Heart left ventricle (tissue), 16 donors: ENCODE measurements at regions not wholly inside any gene's neighbourhood (a gene's known extent, or its start where the extent isn't known, plus 50 kb on each side); places are given as distances from the start of the nearest gene placed in this dataset.

ENCODE experiments used
- ATAC-seq, 4 donors: fragments of 200-7000 bp; cut with Tn5 transposase; one replicate each; pipeline ENCODE4 v1.9.1; 2020 to 2022; ENCODE audit warnings: moderate library complexity in 4 of 4, mild to moderate bottlenecking in 3 of 4, moderate number of reproducible peaks in 1 of 4
- DNase-seq, 5 donors: peaks; one replicate each; pipeline ENCODE4 v3.0.0-alpha.2; 2020
- H3K27ac ChIP-seq, 12 donors: fragments of 200-600 bp; sonication (generic) in 4 of 12; one replicate each; pipeline versions ENCODE4 v1.5.0 to v1.8.0; 2016 to 2022; ENCODE audit warnings: mild to moderate bottlenecking in 2 of 12
- H3K27me3 ChIP-seq, 9 donors: fragments of 200-600 bp; sonication (generic) in 2 of 9; one replicate each; pipeline versions ENCODE4 v1.5.1 to v1.8.0; 2016 to 2022; ENCODE audit warnings: mild to moderate bottlenecking in 3 of 9
- H3K36me3 ChIP-seq, 9 donors: fragments of 200-600 bp; sonication (generic) in 2 of 9; one replicate each; pipeline versions ENCODE4 v1.5.0 to v1.8.0; 2018 to 2022; ENCODE audit warnings: mild to moderate bottlenecking in 2 of 9
- H3K4me1 ChIP-seq, 12 donors: fragments of 200-600 bp; sonication (generic) in 4 of 12; one replicate each; pipeline versions ENCODE4 v1.5.0 to v1.8.0; 2016 to 2022; ENCODE audit warnings: mild to moderate bottlenecking in 3 of 12
- H3K4me3 ChIP-seq, 12 donors: fragments of 200-600 bp; sonication (generic) in 4 of 12; one replicate each; pipeline versions ENCODE4 v1.5.0 to v1.8.0; 2017 to 2022; ENCODE audit warnings: mild to moderate bottlenecking in 9 of 12, moderate library complexity in 4 of 12
- H3K9me3 ChIP-seq, 12 donors: fragments of 200-600 bp; sonication (generic) in 4 of 12; one replicate each; pipeline versions ENCODE4 v1.5.0 to v1.8.0; 2016 to 2022; ENCODE audit warnings: mild to moderate bottlenecking in 1 of 12
- POLR2A ChIP-seq, 2 donors: fragments of 450-650 bp; IDR thresholded peaks; one replicate each; pipeline ENCODE4 v1.6.1; 2017; ENCODE audit warnings: antibody characterized with exemption in 2 of 2, mild to moderate bottlenecking in 2 of 2, moderate library complexity in 2 of 2
- WGBS, 4 donors: extraction: QIAGEN DNeasy Blood & Tissue Kit in 2 of 4; methylation state at CpG; one replicate each; pipeline versions ENCODE4 v1.1.5 to v1.1.7; 2013 to 2018; 5-methylcytosine and 5-hydroxymethylcytosine counted together
- intact Hi-C, 10 donors: fragments of 100-400 bp; cut with DNase I; formaldehyde crosslinking; loops; one replicate each; pipeline versions ENCODE4 v1.11.1 to v1.14.2; 2022
- TF ChIP-seq, protein P1 (sequence below), 12 donors: fragments of 200-600 bp; sonication (generic) in 4 of 12; IDR thresholded peaks; one replicate each; pipeline versions ENCODE4 v1.5.0 to v1.8.0; 2018 to 2022; ENCODE audit warnings: antibody characterized with exemption in 12 of 12, mild to moderate bottlenecking in 5 of 12
- donor health status: ischemic (EF 13 %, LVEDD 7.1; RV severe dilation, severe dysfunction).
- donor health status: healthy with polysubstance abuse.
- donor health status: DM: no; HTN: yes; CAD: no.
- donor health status: DM: no; HTN: no; CAD: no.
- donor health status: ischemic (EF 25% LVEDD 6.9; RV normal size, moderate dysfunction).
- donor health status: ischemic (EF 25% LVEDD 5.7; RV mildly dilated, moderate dysfunction).
- donor health status: healthy.
- donor health status: DM: yes; HTN: yes; CAD: no.
- donor health status: ischemic (EF 35%, LVEDD 5.7; RV mildly dilated, moderate dysfunction).
- donor health status: nonischemic (EF 11% LVEDD 7.7; RV severe dilation, severe dysfunction).
- donor health status: DM: yes; HTN: yes; CAD: no.
- donor health status: PGD.
- donor health status: ischemic (EF 29% LVEDD 5.4; RV normal size, mild dysfunction).
- donor health status: nonischemic (EF 23%, LVEDD 6.1; RV moderate dilation, normal function).

DNA sequence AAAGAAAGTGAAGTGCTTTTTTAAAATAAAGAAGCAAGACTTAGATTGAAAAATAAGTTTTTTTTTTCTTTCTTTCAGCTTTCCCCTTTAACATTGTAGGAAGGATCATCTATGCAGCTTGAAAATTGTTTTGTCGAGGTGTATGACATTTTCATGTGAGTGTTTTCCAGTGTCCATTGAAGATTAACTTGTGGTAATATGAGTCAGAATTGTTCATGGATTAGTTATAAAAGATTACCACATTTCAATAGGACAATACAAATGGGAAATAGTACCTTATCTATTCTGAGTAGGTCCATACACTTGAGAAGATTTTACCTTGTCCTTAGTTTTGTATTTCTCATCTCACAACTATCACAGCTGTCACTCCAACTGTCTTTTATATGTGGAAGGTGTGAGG, 1234.7 kb downstream of the NSUN3 start:
- ATAC-seq (no peak), DNase-seq (no peak)
- intact Hi-C loops = no loop called here
- Histone ChIP-seq H3K4me1 (no peaks in the 10 kb centered on the region), H3K9me3 (no peaks in the 10 kb centered on the region), H3K27me3 (no peaks in the 10 kb centered on the region), H3K27ac (no peak overlapping the region), H3K36me3 (no peaks in the 10 kb centered on the region), H3K4me3 (no peak overlapping the region)
- TF ChIP-seq POLR2A (IDR thresholded peaks at IDR 0.05) = no peak
- TF ChIP-seq, protein P1, sequence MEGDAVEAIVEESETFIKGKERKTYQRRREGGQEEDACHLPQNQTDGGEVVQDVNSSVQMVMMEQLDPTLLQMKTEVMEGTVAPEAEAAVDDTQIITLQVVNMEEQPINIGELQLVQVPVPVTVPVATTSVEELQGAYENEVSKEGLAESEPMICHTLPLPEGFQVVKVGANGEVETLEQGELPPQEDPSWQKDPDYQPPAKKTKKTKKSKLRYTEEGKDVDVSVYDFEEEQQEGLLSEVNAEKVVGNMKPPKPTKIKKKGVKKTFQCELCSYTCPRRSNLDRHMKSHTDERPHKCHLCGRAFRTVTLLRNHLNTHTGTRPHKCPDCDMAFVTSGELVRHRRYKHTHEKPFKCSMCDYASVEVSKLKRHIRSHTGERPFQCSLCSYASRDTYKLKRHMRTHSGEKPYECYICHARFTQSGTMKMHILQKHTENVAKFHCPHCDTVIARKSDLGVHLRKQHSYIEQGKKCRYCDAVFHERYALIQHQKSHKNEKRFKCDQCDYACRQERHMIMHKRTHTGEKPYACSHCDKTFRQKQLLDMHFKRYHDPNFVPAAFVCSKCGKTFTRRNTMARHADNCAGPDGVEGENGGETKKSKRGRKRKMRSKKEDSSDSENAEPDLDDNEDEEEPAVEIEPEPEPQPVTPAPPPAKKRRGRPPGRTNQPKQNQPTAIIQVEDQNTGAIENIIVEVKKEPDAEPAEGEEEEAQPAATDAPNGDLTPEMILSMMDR (IDR thresholded peaks at IDR 0.05) = no peak
- WGBS, 4 donors = 77 to 89% (median 81%) methylated on average over 1 of the region's 1 CpG

DNA sequence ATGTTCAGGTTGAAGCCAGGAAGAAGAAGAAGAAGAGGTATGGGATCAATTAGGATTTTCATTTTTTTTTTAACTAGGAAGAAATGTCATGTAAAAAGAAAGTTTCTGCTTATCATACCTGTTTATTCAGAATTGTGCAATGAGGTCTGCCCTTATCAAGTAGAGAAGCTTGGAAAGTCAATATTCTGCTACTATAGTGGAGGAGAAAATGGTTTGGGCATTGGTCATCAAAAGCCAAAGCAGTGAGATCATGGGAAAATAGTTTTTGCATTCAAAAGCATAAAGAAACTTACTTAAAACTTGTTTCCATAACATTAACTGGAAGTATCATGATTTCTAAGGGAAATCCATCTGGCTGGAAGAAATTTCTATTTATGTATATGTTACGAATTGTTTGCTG, 1239.2 kb downstream of the NSUN3 start:
- no peak for DNase-seq
- ATAC-seq = no peak
- intact Hi-C loops = no loop called here
- Histone ChIP-seq H3K27ac (no peak overlapping the region), H3K9me3 (no peaks in the 10 kb centered on the region), H3K4me3 (no peak overlapping the region), H3K27me3 (no peaks in the 10 kb centered on the region), H3K36me3 (no peaks in the 10 kb centered on the region), H3K4me1 (no peaks in the 10 kb centered on the region)
- 46 to 71% (median 53%) methylated on average over 1 of the region's 1 CpG for WGBS, 4 donors
- no peak for TF ChIP-seq POLR2A (IDR thresholded peaks at IDR 0.05)
- TF ChIP-seq, protein P1 (IDR thresholded peaks at IDR 0.05) = no peak

DNA sequence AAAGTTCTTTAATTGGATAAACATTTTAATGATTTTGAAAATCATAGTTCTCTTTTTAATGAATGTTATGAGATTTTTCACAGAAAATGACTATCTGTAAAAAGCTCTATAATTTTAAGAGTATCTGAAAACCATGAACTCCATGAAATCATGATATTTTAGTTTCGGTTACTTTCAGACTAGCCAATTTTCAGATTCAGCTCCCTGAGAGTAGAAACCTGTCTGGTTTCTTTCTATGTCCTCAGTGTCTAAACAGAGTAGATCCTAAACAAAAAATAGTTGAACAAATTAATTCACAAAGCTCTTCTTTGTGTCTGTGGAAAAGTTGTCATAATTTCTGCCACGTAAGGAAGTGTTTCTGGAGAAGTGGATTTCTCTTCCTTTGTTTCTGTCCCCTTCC, 1247.7 kb downstream of the NSUN3 start:
- ATAC-seq = no peak
- intact Hi-C loops = no loop called here
- no peaks in the 10 kb centered on the region for H3K36me3 ChIP-seq
- TF ChIP-seq, protein P1 (IDR thresholded peaks at IDR 0.05) = no peak
- TF ChIP-seq POLR2A (IDR thresholded peaks at IDR 0.05) = no peak
- no peak overlapping the region for H3K4me3 ChIP-seq
- H3K9me3 ChIP-seq = peaks cover 0 to 16% (median 0%) of the 10 kb centered on the region in 12 donors
- no peaks in the 10 kb centered on the region for H3K27me3 ChIP-seq
- no peak for DNase-seq
- H3K4me1 ChIP-seq = no peaks in the 10 kb centered on the region
- no peak overlapping the region for H3K27ac ChIP-seq
- 80 to 90% (median 88%) methylated on average over 2 of the region's 2 CpGs for WGBS, 4 donors

GRCh38 chr3:95311272-95311671, 1248.4 kb downstream of the NSUN3 start:
- DNase-seq (no peak), ATAC-seq (no peak)
- Histone ChIP-seq H3K4me1 (no peaks in the 10 kb centered on the region), H3K9me3 (peaks cover 0 to 16% (median 0%) of the 10 kb centered on the region in 12 donors), H3K27me3 (no peaks in the 10 kb centered on the region), H3K36me3 (no peaks in the 10 kb centered on the region), H3K4me3 (no peak overlapping the region), H3K27ac (no peak overlapping the region)
- TF ChIP-seq POLR2A (IDR thresholded peaks at IDR 0.05) = no peak
- TF ChIP-seq, protein P1 (IDR thresholded peaks at IDR 0.05) = no peak
- 31 to 80% (median 69%) methylated on average over 2 of the region's 2 CpGs for WGBS, 4 donors
- intact Hi-C loops = no loop called here
